CD1c-positive myeloid dendritic cell (primary cell): ENCODE measurements at regions not wholly inside any gene's neighbourhood (a gene's known extent, or its start where the extent isn't known, plus 50 kb on each side); places are given as distances from the start of the nearest gene placed in this dataset.

Experiments
- DNase-seq: peaks from one replicate; pipeline ENCODE4 v3.0.0-alpha.2; 2016; ENCODE audit errors: extremely low spot score

DNA sequence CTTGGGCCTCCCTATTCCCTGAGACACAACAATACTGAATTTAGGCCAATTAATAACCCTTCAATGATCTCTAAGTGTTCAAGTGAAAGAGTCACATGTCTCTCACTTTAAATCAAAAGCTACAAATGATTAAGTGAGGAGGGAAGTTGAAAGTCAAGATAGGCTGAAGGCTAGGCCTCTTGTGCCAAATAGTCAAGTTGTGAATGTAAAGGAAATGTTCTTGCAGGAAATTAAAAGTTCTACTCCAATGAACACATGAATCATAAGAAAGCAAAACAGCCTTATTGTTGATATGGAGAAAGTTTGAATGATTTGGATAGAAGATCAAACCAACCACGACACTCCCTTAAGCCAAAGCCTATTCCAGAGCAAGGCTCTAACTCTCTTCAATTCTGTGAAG is 286.9 kb downstream of the MEIS1 start:
- no peak for DNase-seq

DNA sequence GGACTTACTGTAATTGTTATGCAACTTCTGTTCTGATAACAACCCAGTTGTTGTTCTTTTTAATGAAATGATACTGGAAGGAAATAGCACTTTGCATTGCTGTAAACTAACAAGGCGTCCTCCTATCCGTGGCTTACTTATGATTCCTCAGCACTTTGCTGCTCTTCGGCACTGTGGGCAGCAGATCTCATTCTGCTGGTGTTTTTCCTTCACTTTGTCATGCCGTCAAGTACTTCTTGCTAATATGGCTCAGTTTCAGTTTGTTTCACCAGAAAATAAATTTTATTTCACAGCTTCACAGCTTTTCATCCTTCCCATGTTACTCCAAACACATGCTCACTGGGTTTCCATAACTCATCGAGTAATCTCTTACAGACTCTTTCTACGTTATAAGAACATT is 289.3 kb downstream of the MEIS1 start:
- no peak for DNase-seq

DNA sequence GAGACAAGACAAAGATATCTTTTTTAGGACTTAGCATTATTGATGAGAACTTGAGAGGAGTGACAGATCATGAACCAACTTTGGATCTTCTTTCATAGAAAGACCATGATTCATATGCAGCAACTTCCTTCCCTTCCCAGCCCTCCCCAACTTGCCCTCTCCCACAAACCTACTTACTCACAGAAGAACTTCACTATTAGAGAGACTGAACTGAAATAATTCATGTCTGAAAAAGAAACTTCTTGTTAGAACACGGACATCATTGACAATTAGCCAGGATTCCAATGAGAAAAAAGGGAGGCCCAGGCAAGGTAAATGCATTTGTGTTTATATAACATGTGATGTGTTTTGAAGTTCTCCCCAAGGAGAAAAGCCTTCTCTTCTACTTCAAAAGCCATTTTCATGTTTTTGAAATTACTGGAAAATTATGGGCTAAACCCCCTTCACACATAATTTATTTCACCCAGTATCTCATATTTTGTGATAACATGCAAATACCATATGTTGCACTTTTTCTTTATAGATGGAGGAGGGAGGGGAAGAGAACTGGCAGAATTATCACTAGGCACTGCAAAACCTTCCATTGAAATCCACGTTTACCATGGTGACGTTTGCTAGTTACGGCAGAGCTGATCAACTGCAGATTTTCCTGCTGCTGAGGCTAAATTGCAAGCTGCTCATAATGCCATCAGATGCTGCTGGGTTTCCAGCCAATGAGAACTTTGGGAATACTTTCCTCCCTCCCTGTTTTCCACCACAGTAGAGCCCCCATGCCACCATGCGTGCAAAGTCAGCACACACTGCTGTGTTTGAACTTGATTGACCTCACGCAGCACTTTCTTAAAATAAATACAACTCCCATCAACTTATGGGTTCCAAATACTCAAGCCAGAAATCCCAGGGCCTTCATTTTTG is 294.7 kb downstream of the MEIS1 start:
- no peak for DNase-seq

DNA sequence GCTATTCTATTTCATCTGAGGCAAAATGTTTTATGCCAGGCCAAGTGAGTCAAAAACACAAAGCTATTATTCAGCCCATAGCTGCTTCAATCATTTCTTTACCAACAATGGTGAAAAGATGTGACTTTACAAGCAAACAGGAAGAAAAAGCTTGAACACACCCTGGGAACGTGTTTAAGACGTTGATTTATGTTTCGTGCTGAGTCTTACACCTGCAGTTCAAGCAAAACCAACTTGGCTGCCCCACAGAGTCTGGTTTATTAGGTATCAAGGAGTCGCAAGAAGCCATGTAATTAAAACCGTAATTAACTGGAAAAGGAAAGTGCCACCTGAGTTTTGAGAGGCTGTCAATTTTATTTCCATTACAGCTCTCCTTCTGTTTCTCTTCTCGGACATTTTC is 295.5 kb downstream of the MEIS1 start:
- DNase-seq = no peak

DNA sequence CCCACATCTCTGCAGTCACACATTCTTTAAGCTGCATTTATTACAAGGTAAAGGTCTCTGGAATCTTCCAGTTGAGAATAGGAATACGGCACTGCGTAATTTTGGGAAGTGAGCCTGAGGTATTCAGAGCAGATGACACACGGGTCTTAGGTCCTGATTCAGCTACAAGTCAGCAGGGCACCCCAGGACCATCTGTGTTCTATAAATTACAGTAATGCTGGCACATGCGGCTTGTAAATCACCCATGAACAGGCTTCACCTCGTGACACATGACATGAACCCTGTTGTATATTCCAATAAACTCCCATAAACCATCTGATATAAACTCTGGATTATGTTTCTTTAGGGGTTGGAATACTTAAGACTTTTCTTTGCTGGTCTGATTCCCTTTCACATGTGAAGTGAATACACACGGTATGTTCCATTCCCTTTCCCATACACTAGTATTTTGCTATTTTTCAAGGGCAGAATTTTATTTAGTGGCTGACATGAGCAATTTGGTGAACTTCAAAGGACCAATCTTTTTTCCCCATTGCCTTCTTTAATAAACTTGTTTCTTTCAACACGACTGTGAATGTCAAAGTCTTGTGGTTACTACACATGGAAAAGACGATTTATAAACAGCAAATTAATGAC is 298.6 kb downstream of the MEIS1 start:
- no peak for DNase-seq

DNA sequence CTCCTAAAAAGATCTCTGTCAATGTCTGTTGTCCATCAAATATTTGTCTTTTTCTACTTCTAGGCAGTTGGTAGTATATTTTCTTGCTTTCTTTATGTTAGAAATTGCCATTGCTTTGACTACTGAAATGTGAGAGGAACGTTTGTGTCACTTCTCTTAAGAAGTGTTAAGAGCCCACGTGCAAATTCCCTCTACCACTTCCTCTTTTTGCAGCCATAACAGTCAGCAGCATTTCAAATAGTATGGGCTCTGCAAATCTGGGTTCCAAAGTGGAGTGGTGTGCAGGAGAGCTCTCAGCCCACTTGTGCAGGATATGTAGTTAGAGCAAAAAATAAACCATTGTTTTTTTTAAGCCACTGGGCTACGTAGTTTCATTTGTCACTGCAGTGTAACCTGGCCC is 314.0 kb downstream of the MEIS1 start:
- peak; percentile 2 for DNase-seq

DNA sequence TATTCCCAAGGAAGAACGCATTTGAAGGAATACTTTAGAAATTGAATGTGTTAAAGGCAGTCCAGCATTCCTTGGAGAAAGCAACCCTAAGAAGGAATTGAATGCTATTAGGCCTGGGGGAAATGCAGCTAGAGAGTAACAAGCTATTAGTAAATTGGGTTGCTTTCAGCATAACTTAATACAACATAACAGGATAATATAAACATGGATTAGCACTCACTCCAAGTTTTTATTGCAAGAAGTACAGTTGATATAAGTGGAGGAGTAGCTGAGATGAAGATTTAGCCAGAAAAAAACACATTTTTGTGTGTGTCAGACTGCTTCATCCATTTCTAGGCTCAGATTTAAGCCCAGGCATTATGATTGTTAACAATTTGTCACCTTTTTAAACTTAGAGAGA is 314.6 kb downstream of the MEIS1 start:
- no peak for DNase-seq

DNA sequence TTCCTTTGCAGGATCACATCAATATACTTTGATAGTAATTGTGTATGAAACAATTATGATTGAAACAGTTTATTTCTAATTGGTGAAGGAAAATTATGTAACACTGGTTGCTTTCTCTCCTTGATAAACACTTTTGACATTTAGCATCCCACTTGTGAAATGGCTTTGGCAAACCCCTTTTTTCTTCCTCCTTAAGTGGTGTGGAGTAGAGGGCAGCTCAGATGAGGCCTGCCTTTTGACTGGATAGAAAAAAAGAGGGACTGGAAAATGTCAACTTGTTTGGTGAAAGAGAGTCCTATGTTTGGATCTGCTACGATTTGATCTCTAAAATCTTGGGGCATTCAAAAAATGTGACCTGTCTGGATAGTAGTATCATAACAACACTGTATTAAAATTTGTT is 318.3 kb downstream of the MEIS1 start:
- no peak for DNase-seq

DNA sequence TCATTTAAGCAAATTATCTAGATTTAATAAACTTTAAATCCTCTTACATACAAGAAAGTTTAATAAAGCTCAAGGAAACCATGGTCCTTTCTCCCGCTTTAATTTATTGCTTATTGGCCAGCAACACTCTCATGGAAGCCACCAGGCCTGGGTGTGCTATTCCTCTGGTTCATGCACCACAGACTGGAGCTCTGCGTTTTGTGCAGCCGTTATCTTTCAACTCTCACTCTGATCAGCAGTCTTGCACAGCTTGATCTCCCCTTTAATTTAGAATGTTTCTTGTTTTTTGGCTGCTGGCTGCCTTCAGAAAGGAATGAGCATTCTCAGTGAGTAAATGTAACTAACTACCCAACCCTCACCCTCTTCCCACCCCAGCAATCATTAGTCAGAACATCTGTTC is 318.7 kb downstream of the MEIS1 start:
- DNase-seq = no peak

DNA sequence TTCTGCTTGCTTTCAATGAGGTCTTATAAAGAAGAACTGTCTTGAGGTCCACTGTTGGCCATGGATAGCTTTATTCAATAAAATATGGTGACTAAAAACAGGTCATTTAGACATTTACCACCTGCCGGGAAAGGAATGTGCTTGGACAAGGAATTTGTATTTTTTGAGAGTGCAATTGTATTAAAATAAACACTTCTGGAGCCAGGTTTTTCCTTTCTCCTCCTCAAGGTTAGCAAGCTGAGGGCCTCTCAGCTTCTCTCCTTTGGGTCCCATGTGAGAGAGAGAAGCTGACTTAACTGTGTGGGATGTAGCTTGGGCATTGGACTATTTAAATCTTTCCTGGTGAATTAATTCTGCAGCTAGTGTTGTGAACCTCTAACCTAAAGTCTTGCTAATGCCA is 321.0 kb downstream of the MEIS1 start:
- no peak for DNase-seq

DNA sequence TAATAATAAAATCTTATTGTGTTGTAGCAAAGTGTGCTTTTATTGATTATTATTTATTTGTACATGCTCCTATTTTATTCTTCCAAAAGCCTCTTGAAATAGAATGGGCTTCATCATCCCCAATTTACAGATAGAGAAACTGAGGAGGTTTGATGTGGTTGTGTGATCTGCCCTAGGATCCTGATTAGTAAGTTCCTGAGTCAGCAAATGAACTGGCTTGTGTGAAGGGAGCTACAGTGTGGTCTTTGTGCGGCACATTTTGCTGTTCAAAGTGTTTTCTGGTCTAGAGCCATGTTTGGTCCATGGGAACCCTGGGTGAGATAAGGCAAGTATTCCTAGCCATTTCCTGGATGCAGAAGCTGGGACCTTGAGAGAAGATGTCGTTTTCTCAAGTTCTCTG is 326.9 kb downstream of the MEIS1 start:
- DNase-seq = no peak

DNA sequence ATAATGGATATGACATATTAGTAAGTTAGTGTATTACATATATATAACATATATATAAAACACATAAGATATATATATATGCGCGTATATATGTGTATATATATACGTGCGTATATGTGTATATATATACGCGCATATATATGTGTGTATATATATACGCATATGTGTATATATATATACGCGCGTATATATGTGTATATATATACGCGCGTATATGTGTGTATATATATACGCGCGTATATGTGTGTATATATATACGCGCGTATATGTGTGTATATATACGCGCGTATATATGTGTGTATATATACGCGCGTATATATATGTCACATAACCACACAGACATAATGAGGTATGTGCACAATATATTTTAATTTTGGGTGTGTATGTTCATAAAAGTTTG is 327.8 kb downstream of the MEIS1 start:
- DNase-seq = no peak

DNA sequence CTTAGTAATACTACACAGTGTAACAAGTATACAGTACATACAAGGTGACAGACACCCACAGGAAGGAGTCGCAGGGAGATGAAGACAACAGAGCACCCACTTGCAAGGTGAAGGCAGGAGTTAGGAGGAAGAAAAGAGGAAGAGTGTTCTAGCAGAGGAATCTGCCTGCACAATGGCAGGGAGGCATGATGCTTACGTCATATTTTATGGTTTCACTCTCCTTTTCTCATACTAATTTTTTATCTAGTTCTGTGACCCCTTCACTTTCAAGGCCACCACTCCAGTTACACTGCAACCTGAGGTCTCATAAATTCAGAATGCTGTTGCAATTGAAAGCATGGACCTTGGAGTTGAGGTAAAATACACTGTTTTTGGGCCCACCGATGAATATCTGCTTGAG is 331.7 kb downstream of the MEIS1 start:
- no peak for DNase-seq

DNA sequence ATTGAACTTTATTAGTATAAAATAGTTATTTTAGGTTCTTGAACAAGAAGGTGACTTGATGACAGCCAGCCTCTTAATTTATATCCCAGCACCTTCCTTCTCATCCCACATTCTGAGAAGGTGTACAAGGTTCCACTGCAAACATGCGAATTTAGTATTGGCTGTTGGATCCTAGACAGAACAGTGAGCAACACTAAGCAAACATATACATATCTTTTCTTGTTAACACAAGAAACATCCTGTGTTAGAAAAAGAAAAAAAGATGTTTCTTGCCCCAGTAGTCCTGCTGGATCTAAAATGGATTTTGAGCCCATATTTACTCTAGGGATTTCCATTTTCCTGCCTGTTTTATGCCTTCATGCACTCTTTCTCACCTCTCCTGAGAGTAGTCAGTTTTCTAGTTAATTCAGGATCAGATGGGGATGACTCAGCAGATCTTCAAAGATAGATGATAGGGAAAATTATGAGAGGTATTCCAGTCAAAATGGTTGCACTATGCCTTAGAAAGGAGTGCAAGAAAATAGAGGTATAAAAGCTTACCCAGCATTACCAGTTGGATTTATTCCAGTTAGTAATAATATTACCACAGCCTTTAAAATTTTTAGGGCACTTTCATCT is 336.5 kb downstream of the MEIS1 start:
- DNase-seq = no peak

DNA sequence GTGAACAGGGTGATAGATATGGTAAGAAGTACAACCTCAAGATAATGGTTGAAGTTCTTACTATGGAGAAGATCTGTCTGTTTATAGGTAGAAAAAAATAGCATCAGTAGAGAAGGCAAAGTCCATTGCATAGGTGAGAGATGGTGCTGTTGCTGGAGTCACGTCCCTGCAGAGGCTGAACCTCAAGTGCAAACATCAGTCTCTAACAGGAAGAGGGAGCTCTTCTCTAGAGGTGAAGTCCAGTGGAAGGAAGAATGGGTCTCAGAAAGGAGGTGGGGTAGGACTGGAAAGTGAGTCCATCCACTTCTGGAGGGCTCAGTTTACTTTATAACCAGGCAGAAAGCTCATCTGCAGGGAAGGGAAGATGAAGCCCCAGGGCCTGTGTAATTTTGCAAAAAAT is 337.7 kb downstream of the MEIS1 start:
- DNase-seq = no peak

DNA sequence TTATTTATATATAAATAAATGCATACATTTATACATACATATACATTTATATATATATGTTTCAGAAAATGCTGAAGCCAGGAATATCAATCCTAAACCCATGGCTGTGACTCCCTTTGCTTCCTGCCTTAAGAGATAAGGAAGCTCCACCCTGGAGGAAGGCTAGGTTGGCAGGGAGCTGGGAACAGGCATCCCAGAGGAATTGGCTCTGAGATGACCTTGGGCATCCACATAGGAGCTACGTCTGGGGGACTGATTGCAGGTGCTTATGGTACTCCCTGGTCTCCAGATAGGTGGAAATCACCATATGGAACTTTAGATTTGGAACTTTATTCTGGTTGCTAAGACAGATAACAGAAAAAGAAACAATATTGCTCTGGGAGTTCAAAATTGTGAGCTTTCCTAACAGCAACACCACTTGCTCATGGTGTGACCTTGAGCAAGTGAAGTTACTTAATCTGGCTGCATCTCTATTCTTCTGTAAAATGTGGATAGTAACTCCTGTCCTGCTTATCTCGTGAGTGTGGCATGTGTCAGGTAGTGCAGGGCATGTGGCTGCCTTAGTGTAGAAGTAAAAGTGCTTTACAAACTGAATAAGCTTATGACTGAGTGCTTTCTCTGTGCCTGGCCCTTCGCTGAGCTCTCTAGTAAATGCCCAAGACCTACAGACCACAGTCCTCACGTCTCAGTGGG is 341.0 kb downstream of the MEIS1 start:
- no peak for DNase-seq

DNA sequence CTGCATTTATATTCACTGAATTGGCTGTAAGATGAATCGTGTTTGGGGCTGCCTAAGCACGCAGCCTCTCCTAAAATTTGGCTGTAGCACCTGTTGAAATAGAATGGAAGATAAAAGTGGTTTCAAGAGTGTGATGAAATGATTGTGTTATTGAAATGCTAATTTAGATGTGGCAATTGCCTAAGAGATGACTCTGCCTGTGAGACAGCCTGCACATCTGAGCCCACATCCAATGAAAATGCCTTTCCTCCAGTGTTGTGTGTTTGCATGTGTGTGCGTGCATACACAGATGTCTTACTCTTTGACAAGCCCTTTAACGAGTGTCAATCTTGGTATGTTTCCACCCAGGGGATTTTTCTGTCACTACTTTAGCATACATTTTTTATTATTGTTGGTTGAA is 346.9 kb downstream of the MEIS1 start:
- DNase-seq = no peak

DNA sequence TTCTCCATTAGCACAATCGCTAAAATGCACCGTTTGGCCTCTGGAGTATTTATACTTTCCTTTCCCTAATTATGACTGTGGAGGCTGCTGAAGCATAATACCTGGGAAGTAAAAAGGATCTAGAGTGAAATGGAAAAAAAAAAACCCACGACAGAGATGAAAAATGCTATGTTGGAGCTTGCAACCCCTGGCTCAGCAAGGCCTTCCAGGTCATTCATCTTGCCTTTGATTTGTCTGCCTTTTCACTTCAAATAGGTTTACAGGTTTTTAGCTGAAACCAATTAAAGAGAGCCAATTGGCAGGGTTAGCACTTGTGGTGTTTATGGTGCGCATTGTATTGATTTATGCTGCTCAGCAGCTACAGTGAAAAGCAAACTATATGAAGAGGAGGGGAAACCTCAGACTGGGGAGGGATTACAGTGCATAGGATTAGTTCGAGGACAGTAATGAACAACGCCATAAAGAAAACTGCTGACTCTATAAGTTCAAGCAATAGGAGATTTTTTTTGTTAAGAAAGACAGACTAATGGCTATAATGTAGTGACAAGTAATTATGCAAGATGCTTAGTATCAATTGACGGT is 347.9 kb downstream of the MEIS1 start:
- no peak for DNase-seq

DNA sequence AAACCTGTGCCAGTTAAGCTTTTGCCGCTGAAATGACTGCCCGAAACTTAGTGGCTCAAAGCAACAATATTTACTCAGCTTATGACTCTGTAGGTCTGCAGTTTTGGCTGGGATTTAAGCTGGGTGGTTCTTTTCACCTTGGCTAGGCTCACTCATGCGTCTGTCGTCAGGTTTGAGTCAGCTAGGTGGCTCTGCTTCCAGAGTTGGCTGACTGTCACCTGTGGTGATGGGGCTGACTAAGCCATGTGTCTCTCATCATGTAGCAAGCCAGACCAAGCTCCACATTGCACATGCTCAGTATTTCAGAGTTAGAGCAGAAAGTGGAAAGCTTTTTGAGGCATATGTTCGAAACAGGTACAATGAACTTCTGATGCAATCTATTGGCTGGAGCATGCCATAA is 354.8 kb downstream of the MEIS1 start:
- DNase-seq = no peak

DNA sequence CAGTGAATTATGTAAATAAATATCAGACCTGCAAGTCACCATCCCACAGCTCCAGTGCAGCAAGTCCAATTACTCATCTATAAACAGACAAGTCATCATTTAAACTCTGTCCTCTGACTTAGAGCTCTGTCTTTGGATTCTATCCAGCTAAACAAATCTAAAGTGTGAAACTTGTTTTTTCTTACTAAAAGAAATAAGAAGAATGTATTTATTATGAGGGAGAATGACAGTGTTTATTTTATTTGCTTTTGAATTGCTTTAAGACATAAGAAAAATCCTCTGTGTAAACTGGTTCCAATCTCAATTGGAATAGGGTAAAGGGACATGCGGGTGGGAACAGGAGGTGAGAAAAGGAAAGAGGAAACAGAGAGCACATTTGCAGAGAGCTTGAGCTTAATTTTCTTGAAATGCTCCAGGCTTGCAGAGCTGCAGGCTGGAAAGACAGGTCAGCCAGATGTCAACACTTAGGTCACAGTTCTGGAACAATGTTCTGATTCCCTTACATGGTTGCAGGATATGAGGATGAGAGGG is 355.8 kb downstream of the MEIS1 start:
- no peak for DNase-seq

DNA sequence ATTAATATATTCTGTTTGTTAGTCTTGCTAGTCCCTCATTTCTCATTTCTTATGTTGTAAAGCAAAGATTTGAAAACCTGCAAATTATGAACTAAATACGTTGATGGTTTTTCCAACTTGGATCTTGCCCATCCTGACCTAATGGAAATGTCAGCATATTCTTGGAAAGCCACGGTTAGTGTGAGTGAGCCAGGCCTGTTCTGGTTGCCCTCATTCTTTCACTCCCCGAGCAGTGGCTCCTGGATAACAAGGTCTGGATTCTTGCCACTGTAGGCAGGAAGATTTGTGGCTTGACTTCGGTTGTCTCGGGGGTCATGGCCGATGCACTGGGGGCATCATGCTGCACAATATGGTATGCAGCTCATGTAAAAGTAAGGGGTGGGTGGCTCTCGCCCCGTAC is 359.1 kb downstream of the MEIS1 start:
- no peak for DNase-seq

DNA sequence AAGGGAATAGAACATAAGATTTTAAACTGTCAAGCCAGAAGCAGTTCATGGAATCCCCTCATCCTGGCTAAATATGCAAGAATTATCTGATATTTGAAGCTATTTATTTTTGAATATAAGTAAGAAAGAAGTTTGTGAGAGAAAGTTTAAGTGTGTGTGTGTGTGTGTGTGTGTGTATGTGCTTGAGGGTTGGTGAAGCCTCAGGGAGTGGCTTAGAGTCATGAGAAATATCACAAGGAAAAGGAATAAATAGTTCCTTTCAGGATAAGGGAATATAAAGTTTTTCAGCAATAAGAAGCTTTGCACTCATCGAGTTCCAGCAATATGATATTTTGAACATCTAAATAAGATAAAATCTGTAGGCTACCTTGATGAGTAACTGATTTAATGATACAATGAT is 359.6 kb downstream of the MEIS1 start:
- DNase-seq = no peak
